NCI-H1417 (cell line): ENCODE measurements at regions not wholly inside any gene's neighbourhood (a gene's known extent, or its start where the extent isn't known, plus 50 kb on each side); places are given as distances from the start of the nearest gene placed in this dataset.

Experiments
- DNase-seq, 3 experiments: peaks; one replicate each; lab custom pipeline; 2025; lab: John Stamatoyannopoulos, UW

GRCh38 chr10:78819361-78820006 is 249.3 kb upstream of the ZMIZ1 start:
- no peak for DNase-seq

- DNase-seq, result no peak
Observed at GRCh38 chr10:78820007-78820362, 248.8 kb upstream of the ZMIZ1 start.

- no peak for DNase-seq
Observed at GRCh38 chr10:78821052-78821451, 247.7 kb upstream of the ZMIZ1 start.

- no peak for DNase-seq
Observed at GRCh38 chr10:78828647-78829539, 239.9 kb upstream of the ZMIZ1 start.

GRCh38 chr10:78829565-78829964 is 239.2 kb upstream of the ZMIZ1 start:
- DNase-seq, result no peak

- no peak for DNase-seq
Observed at GRCh38 chr10:78830062-78830975, 238.4 kb upstream of the ZMIZ1 start.

- no peak for DNase-seq
Observed at GRCh38 chr10:78830976-78831375, 237.8 kb upstream of the ZMIZ1 start.

GRCh38 chr10:78831461-78831860 is 237.3 kb upstream of the ZMIZ1 start:
- no peak for DNase-seq

- DNase-seq, result no peak
Observed at GRCh38 chr10:78832281-78832680, 236.5 kb upstream of the ZMIZ1 start.

- DNase-seq, result no peak
Observed at GRCh38 chr10:78838141-78838657, 230.6 kb upstream of the ZMIZ1 start.

- DNase-seq, result no peak
Observed at GRCh38 chr10:78843495-78843894, 225.3 kb upstream of the ZMIZ1 start.

- peak; percentile 16 to 47 (median 44) for DNase-seq
Observed at GRCh38 chr10:78844960-78845607, 223.7 kb upstream of the ZMIZ1 start.

- no peak for DNase-seq
Observed at GRCh38 chr10:78846071-78846470, 222.7 kb upstream of the ZMIZ1 start.

GRCh38 chr10:78846760-78847159 is 222.0 kb upstream of the ZMIZ1 start:
- DNase-seq, result no peak

- DNase-seq, result peak in 1 of 3 experiments; percentile 28
Observed at GRCh38 chr10:78847485-78847884, 221.3 kb upstream of the ZMIZ1 start.

- DNase-seq, result peak in 1 of 3 experiments; percentile 39
Observed at GRCh38 chr10:78849115-78849514, 219.7 kb upstream of the ZMIZ1 start.

GRCh38 chr10:78849731-78850130 is 219.0 kb upstream of the ZMIZ1 start:
- no peak for DNase-seq

GRCh38 chr10:78850644-78851435 is 217.9 kb upstream of the ZMIZ1 start:
- DNase-seq, result no peak

GRCh38 chr10:78851647-78852046 is 217.1 kb upstream of the ZMIZ1 start:
- no peak for DNase-seq

- DNase-seq, result no peak
Observed at GRCh38 chr10:78852466-78853240, 216.1 kb upstream of the ZMIZ1 start.
